Inflammatory macrophage (primary cell): ENCODE measurements at regions not wholly inside any gene's neighbourhood (a gene's known extent, or its start where the extent isn't known, plus 50 kb on each side); places are given as distances from the start of the nearest gene placed in this dataset.

Experiments used
- DNase-seq, 2 donors: peaks; one replicate each; pipeline ENCODE4 v3.0.0-alpha.2; 2020 to 2022

- DNase-seq, result no peak
Measured at GRCh38 chr1:219668446-219668845, 55.5 kb upstream of the ZC3H11B start.

DNA sequence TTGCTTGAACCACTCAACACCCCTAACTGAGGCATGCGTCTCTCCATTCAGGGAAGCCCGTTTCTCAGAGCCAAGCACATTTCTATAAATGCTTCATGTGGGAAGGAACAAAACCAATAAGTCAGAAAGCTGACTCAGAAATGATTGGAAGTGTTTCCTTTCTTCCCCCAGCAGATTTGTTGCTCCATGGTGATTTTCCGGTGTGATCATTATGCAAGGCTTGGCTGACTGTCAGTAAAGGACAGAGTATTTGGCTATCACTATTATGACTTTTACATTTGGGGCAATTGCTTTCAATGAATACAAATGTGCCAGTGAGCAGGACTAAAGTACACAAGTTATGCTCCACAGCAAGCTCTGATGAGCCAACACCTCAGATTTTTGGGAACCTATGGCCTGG lies 53.3 kb upstream of the ZC3H11B start:
- no peak for DNase-seq

DNA sequence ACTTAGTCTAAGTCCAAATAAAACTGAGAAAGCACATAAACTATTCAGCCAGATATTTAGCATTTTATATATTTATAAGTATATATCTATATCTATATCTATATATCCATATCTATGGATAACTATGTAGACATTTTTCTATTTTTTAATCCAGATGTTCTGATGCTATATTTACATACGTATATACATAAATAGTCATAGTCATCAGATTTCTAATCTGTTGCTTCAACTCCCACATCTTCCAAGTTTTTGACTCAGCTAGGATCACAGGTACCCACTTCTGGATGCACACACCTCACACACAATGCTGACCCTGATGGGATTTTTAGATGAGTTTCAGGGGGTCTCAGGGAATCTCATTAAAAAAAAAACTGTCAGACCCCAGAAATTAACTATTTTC lies 52.2 kb upstream of the ZC3H11B start:
- no peak for DNase-seq

DNA sequence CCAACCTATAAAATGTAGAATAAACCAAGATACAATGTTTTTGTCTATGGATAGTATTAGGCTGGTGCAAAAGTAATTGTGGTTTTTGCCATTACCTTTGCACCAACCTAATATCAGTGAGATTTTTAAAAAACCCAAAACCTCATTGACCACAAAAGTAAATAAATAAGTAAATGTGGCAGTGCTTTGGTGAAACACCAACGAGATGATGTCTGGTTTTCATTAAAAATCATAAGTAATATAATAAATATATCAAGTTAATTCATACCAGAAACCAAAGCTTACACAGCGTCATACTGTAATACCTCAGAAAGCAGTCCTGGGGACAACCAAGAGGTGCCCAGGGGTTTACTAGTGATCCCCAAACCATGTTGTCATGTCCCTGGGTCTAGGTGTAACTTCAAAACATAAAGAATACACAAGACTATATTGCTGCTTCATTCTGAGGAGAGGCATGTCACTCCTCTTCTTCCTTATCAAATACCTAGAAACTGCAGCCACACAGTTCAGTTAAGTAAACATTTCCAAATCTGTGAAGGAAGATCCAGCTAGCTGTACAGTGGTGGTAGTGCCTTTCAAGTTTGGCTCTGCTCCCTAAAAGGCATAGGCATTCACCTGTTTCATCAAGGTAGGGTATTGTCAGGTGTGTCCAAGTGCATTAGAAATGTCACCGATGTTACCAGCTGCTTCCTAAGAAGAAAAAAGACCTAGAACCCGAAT lies 51.6 kb upstream of the ZC3H11B start:
- DNase-seq, result no peak
